ENCODE measurements at regions not wholly inside any gene's neighbourhood (a gene's known extent, or its start where the extent isn't known, plus 50 kb on each side); places are given as distances from the start of the nearest gene placed in this dataset.

DNA sequence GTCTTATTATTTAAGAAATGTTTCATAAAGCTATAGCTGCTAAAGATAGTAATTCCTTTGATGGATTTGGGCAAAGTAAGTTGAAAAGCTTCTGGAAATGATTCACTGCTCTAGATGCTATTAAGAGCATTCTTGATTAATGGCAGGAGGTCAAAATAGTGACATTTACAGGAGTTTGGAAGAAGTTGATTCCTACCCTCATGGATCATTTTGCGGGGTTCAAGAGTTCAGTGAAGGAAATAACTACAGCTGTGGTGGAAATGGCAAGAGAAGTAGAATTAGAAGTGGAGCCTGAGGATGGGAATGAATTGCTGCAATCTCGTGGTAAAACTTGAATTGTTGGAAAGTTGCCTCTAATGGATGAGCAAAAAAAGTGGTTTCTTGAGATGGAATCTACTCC, 316.1 kb downstream of the UTRN start:
- H3K79me1 ChIP-seq (ENCODE audit: low read depth, low read length) = no peaks in the 10 kb centered on the region
- H3K4ac ChIP-seq (replicated peaks; ENCODE audit: insufficient read length, low read depth, low read length) = no peak overlapping the region
- WGBS, 2 experiments (ENCODE audit: extremely low coverage in 1 of 2, insufficient coverage in 1 of 2, insufficient read length in 1 of 2, insufficient replicate concordance in 2 of 2, low coverage in 1 of 2, low lambda C conversion rate in 2 of 2, missing lambda C conversion rate in 1 of 2) = 93% methylated on average over 2 of the region's 2 CpGs; no CpG with 5 or more reads in 1 of the 2 experiments
- no peak overlapping the region for H4K8ac ChIP-seq (ENCODE audit: extremely low read depth, insufficient read depth, low read length)
- H3K4me1 ChIP-seq (replicated peaks in 1 of 4; ENCODE audit: control insufficient read depth in 3 of 4, insufficient read depth in 4 of 4, low read length in 3 of 4) = peaks cover 0 to 7% (median 1%) of the 10 kb centered on the region in 4 experiments; a peak in 3 of 7 replicates
- H3K18ac ChIP-seq (ENCODE audit: extremely low read depth, low read length) = no peak overlapping the region
- no peak overlapping the region for H3K4me3 ChIP-seq (ENCODE audit: extremely low read depth in 1 of 4, insufficient read depth in 2 of 4, low read depth in 3 of 4, low read length in 4 of 4)
- no peak overlapping the region for H2BK20ac ChIP-seq (ENCODE audit: low read length)
- no peaks in the 10 kb centered on the region for H3K27me3 ChIP-seq (replicated peaks in 1 of 4; ENCODE audit: control insufficient read depth in 3 of 4, extremely low read depth in 1 of 4, insufficient read depth in 3 of 4, low read length in 3 of 4)
- no peak overlapping the region for H2BK120ac ChIP-seq (replicated peaks; ENCODE audit: low read depth, low read length)
- H3K9me3 ChIP-seq (ENCODE audit: insufficient read depth in 2 of 2, low read depth in 1 of 2, low read length in 1 of 2) = peaks cover 0 to 3% of the 10 kb centered on the region in 2 experiments; a peak in 1 of 4 replicates
- no peak overlapping the region for H3K56ac ChIP-seq (replicated peaks; ENCODE audit: insufficient read length, low read depth, low read length)
- ChIA-PET POLR2A (ENCODE audit: partially characterized antibody) (no interaction called here), CTCF (ENCODE audit: partially characterized antibody) (interaction anchor here (1.1 kb wide), 1 partner anchor 15 kb away, joined by 3 read pairs; no protein-coding TSS in a partner anchor)
- H3K4me2 ChIP-seq (ENCODE audit: insufficient read depth in 1 of 2, low read depth in 2 of 2, low read length in 2 of 2) = no peak overlapping the region
- no peak overlapping the region for H2BK5ac ChIP-seq (ENCODE audit: low read depth, low read length)
- H2BK12ac ChIP-seq (ENCODE audit: low read depth, low read length) = no peak overlapping the region
- H4K91ac ChIP-seq (replicated peaks; ENCODE audit: insufficient read length, low read length) = no peak overlapping the region
- peaks cover 0 to 19% (median 5%) of the 10 kb centered on the region in 4 experiments; a peak in 5 of 8 replicates for H3K36me3 ChIP-seq (ENCODE audit: control insufficient read depth in 2 of 4, insufficient read depth in 4 of 4, low read length in 3 of 4)
- no peak overlapping the region for H3K9ac ChIP-seq (replicated peaks in 1 of 4; ENCODE audit: extremely low read depth in 1 of 4, low read depth in 3 of 4, low read length in 3 of 4)
- no peak overlapping the region for H2BK15ac ChIP-seq (ENCODE audit: low read length)
- H2AFZ ChIP-seq (ENCODE audit: low read length) = no peak overlapping the region
- H2AK5ac ChIP-seq (ENCODE audit: low read depth, low read length) = no peak overlapping the region
- no peak overlapping the region for H3K14ac ChIP-seq (ENCODE audit: insufficient read length)
- H4K20me1 ChIP-seq (replicated peaks in 1 of 2; ENCODE audit: control insufficient read depth in 1 of 2, insufficient read depth in 2 of 2, low read length in 2 of 2) = no peaks in the 10 kb centered on the region
- TF ChIP-seq HDAC6 (IDR thresholded peaks at IDR 0.05; ENCODE audit: low read depth, low read length) = no peak
- TF ChIP-seq TAF7 (optimal IDR thresholded peaks at IDR 0.05; ENCODE audit: borderline replicate concordance, low read depth, low read length) = no peak
- TF ChIP-seq FOSL1 (IDR thresholded peaks at IDR 0.05; ENCODE audit: insufficient read depth, low read depth, low read length) = no peak
- TF ChIP-seq SP1 (IDR thresholded peaks at IDR 0.05; ENCODE audit: low read depth, low read length) = no peak
- TF ChIP-seq CREB1 (IDR thresholded peaks at IDR 0.05) = no peak
- FAIRE-seq (no peak), DNase-seq (ENCODE audit: low read depth in 1 of 2, low spot score in 2 of 2) (no peak)
- H3K23ac ChIP-seq (ENCODE audit: insufficient read length) = no peak overlapping the region
- H4K5ac ChIP-seq (ENCODE audit: insufficient read length, low read depth, low read length) = no peak overlapping the region
- no peaks in the 10 kb centered on the region for H3K23me2 ChIP-seq (ENCODE audit: low read depth, low read length)
- peaks cover 0 to 5% of the 10 kb centered on the region in 2 experiments; a peak in 1 of 4 replicates for H3K79me2 ChIP-seq (ENCODE audit: control insufficient read depth in 1 of 2, insufficient read depth in 2 of 2, low read length in 2 of 2)
- no peak overlapping the region for H3K27ac ChIP-seq (ENCODE audit: low read depth, low read length)

Data from H1 (cell line).